ENCODE measurements at regions not wholly inside any gene's neighbourhood (a gene's known extent, or its start where the extent isn't known, plus 50 kb on each side); places are given as distances from the start of the nearest gene placed in this dataset.

DNA sequence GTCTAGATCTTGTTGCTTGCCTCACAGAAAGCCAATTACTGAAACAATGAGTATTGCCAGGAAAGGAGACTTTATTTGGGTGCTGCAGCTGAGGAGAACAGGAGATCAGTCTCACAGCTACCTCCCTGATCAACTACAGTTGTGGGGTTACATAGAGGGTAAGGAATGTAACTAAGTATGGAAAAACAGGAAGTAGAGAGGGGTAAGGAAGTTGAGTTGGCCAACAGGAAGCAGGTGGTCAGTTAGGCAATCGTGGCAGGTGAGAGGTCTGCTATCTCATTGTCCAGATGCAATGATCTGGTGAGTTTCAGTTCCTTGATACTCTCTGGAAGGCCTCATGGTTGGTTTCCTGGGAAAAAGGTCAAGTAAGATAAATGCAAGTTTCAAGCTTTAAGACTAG, 333.1 kb upstream of the GOT2 start:
- H3K9me1 ChIP-seq (ENCODE audit: control insufficient read depth, insufficient read depth, low read length), result no peaks in the 10 kb centered on the region
- no peak overlapping the region for H3K27ac ChIP-seq (ENCODE audit: extremely low read depth, low read depth, low read length)
- 0% methylated on average over 1 of the region's 1 CpG for WGBS (ENCODE audit: insufficient coverage, low coverage, missing lambda C conversion rate)
- POLR2A ChIA-PET, result no interaction called here
- H3K9me3 ChIP-seq (replicated peaks; ENCODE audit: control insufficient read depth, insufficient read depth, low read depth, low read length), result no peaks in the 10 kb centered on the region
- in situ Hi-C loops (cut with MboI), result no loop called here
- H3K4me3 ChIP-seq, result no peak overlapping the region
- FAIRE-seq, result no peak
- H3K9ac ChIP-seq (ENCODE audit: insufficient read depth in 1 of 2, low read depth in 2 of 2, low read length in 2 of 2), result no peak overlapping the region
- H3K79me2 ChIP-seq (ENCODE audit: control insufficient read depth, insufficient read depth, low read length), result no peaks in the 10 kb centered on the region
- no peaks in the 10 kb centered on the region for H3K4me1 ChIP-seq (replicated peaks in 1 of 2; ENCODE audit: control insufficient read depth in 2 of 2, insufficient read depth in 2 of 2, low read length in 2 of 2)
- H3K36me3 ChIP-seq (ENCODE audit: control insufficient read depth, insufficient read depth, low read length), result no peaks in the 10 kb centered on the region
- H3K4me2 ChIP-seq (ENCODE audit: insufficient read depth, low read length), result no peak overlapping the region
- CTCF ChIA-PET (ENCODE audit: low intra/inter-chr PET ratio), result no interaction called here
- H4K20me1 ChIP-seq (replicated peaks; ENCODE audit: control insufficient read depth, insufficient read depth, low read length), result no peaks in the 10 kb centered on the region
- H3K27me3 ChIP-seq (ENCODE audit: control insufficient read depth in 2 of 2, insufficient read depth in 2 of 2, low read length in 2 of 2), result no peaks in the 10 kb centered on the region
- no peak overlapping the region for H2AFZ ChIP-seq (ENCODE audit: low read depth, low read length)
- peak; percentile 12; the same call in 1 of the 2 replicates for TF ChIP-seq CBFA2T3 (IDR thresholded peaks at IDR 0.05)
- no peak for TF ChIP-seq BCL6 (CRISPR knock-in tag; IDR thresholded peaks at IDR 0.05)
- no peak for DNase-seq (ENCODE audit: extremely low read depth in 1 of 4, low spot score in 3 of 4)
- ATAC-seq, result no peak
- intact Hi-C loops (cut with micrococcal nuclease), result no loop called here
- no TSS peak for BruUV-seq (replicated peaks)

GRCh38 chr16:59060207-59060606, 326.1 kb upstream of the GOT2 start:
- no peak overlapping the region for H3K4me3 ChIP-seq
- H3K9ac ChIP-seq (ENCODE audit: insufficient read depth in 1 of 2, low read depth in 2 of 2, low read length in 2 of 2), result no peak overlapping the region
- no peaks in the 10 kb centered on the region for H3K79me2 ChIP-seq (ENCODE audit: control insufficient read depth, insufficient read depth, low read length)
- H3K9me1 ChIP-seq (ENCODE audit: control insufficient read depth, insufficient read depth, low read length), result no peaks in the 10 kb centered on the region
- H3K4me1 ChIP-seq (replicated peaks in 1 of 2; ENCODE audit: control insufficient read depth in 2 of 2, insufficient read depth in 2 of 2, low read length in 2 of 2), result no peaks in the 10 kb centered on the region
- no peak overlapping the region for H3K4me2 ChIP-seq (ENCODE audit: insufficient read depth, low read length)
- BruUV-seq (replicated peaks), result no TSS peak
- no peaks in the 10 kb centered on the region for H4K20me1 ChIP-seq (replicated peaks; ENCODE audit: control insufficient read depth, insufficient read depth, low read length)
- H3K36me3 ChIP-seq (ENCODE audit: control insufficient read depth, insufficient read depth, low read length), result no peaks in the 10 kb centered on the region
- ATAC-seq (no peak), DNase-seq (ENCODE audit: extremely low read depth in 1 of 4, low spot score in 3 of 4) (no peak), FAIRE-seq (no peak)
- intact Hi-C loops (cut with micrococcal nuclease) (no loop called here), in situ Hi-C loops (cut with MboI) (no loop called here)
- WGBS (ENCODE audit: insufficient coverage, low coverage, missing lambda C conversion rate), result 0% methylated on average over 1 of the region's 1 CpG
- H3K27ac ChIP-seq (ENCODE audit: extremely low read depth, low read depth, low read length), result no peak overlapping the region
- CTCF ChIA-PET (ENCODE audit: low intra/inter-chr PET ratio), result interaction anchor here (0.7 kb wide), 1 partner anchor 661 kb away, joined by 3 read pairs; no protein-coding TSS in a partner anchor
- H3K27me3 ChIP-seq (ENCODE audit: control insufficient read depth in 2 of 2, insufficient read depth in 2 of 2, low read length in 2 of 2), result no peaks in the 10 kb centered on the region
- H2AFZ ChIP-seq (ENCODE audit: low read depth, low read length), result no peak overlapping the region
- POLR2A ChIA-PET, result no interaction called here
- no peaks in the 10 kb centered on the region for H3K9me3 ChIP-seq (replicated peaks; ENCODE audit: control insufficient read depth, insufficient read depth, low read depth, low read length)
- TF ChIP-seq FOXK2 (conservative IDR thresholded peaks at IDR 0.05 in 1 of 2, IDR thresholded peaks at IDR 0.05 in 1 of 2; ENCODE audit: low read depth in 2 of 2) (no peak), ZBTB2 (IDR thresholded peaks at IDR 0.05) (no peak), HNRNPL (IDR thresholded peaks at IDR 0.05; ENCODE audit: low read depth, low read length) (no peak), ESRRA (IDR thresholded peaks at IDR 0.05; ENCODE audit: borderline replicate concordance, low read depth) (no peak), SIN3B (IDR thresholded peaks at IDR 0.05; ENCODE audit: low read depth) (no peak)
